CD4-positive, CD25-positive, alpha-beta regulatory T cell (primary cell): ENCODE measurements at regions not wholly inside any gene's neighbourhood (a gene's known extent, or its start where the extent isn't known, plus 50 kb on each side); places are given as distances from the start of the nearest gene placed in this dataset.

Source experiments
- ATAC-seq, 2 donors: fragments of 150-1000 bp; cut with Tn5 transposase; one replicate each; pipeline ENCODE4 v1.10.0; 2021; ENCODE audit warnings: low read depth in 2 of 2, moderate number of reproducible peaks in 2 of 2, moderate library complexity in 1 of 2
- DNase-seq, 3 donors: peaks; one replicate each; pipeline versions ENCODE4 v3.0.0 to v3.0.0-alpha.2; 2012 to 2022; ENCODE audit warnings: mixed read lengths in 1 of 3
- H3K27ac ChIP-seq: one replicate; pipeline ENCODE4 v1.7.0; 2013; ENCODE audit warnings: mild to moderate bottlenecking, low read length; ENCODE audit not compliant: insufficient read depth, poor library complexity, severe bottlenecking
- H3K27me3 ChIP-seq: one replicate; pipeline ENCODE4 v1.7.0; 2013; ENCODE audit warnings: low read length; ENCODE audit not compliant: control insufficient read depth, insufficient read depth
- H3K36me3 ChIP-seq: one replicate; pipeline ENCODE4 v1.7.0; 2013; ENCODE audit warnings: mild to moderate bottlenecking, low read length, moderate library complexity; ENCODE audit not compliant: control insufficient read depth, insufficient read depth
- H3K4me1 ChIP-seq: 2 replicates; pipeline ENCODE4 v1.7.0; 2013; ENCODE audit warnings: mild to moderate bottlenecking, low read length; ENCODE audit not compliant: insufficient read depth, control insufficient read depth, poor library complexity, severe bottlenecking
- H3K4me3 ChIP-seq: one replicate; pipeline ENCODE4 v1.7.0; 2013; ENCODE audit warnings: low read depth, mild to moderate bottlenecking, low read length, moderate library complexity
- H3K9me3 ChIP-seq, 2 experiments: 1 replicate in 1 of 2; 2 replicates in 1 of 2; pipeline ENCODE4 v1.7.0; 2013; ENCODE audit warnings: low read length in 2 of 2, mild to moderate bottlenecking in 1 of 2, moderate library complexity in 1 of 2; ENCODE audit not compliant: control insufficient read depth in 2 of 2
- H3K27ac Mint-ChIP-seq, 3 donors: one replicate each; pipeline ENCODE4 v1.8.0; 2020 to 2022; ENCODE audit warnings: mild to moderate bottlenecking in 3 of 3, mixed read lengths in 3 of 3, moderate library complexity in 2 of 3
- H3K27me3 Mint-ChIP-seq: one replicate; pipeline ENCODE4 v1.8.0; 2022; ENCODE audit warnings: mild to moderate bottlenecking, mixed read lengths
- H3K36me3 Mint-ChIP-seq: one replicate; pipeline ENCODE4 v1.8.0; 2020; ENCODE audit warnings: mixed read lengths
- H3K4me1 Mint-ChIP-seq, 4 donors: one replicate each; pipeline ENCODE4 v1.8.0; 2020 to 2022; ENCODE audit warnings: mixed read lengths in 4 of 4, mild to moderate bottlenecking in 1 of 4
- H3K4me3 Mint-ChIP-seq, 4 donors: one replicate each; pipeline ENCODE4 v1.8.0; 2020 to 2022; ENCODE audit warnings: mild to moderate bottlenecking in 4 of 4, mixed read lengths in 4 of 4, moderate library complexity in 3 of 4
- H3K9me3 Mint-ChIP-seq, 7 donors: one replicate each; pipeline ENCODE4 v1.8.0; 2020 to 2022; ENCODE audit warnings: mixed read lengths in 7 of 7, mild to moderate bottlenecking in 3 of 7, moderate library complexity in 2 of 7

GRCh38 chr3:40739971-40740370 lies 215.2 kb downstream of the ZNF621 start:
- no peaks in the 10 kb centered on the region for H3K4me1 Mint-ChIP-seq
- Histone ChIP-seq H3K27me3 (no peaks in the 10 kb centered on the region), H3K36me3 (no peaks in the 10 kb centered on the region), H3K9me3 (no peaks in the 10 kb centered on the region), H3K4me1 (no peaks in the 10 kb centered on the region), H3K4me3 (no peak overlapping the region), H3K27ac (no peak overlapping the region)
- ATAC-seq: no peak
- H3K9me3 Mint-ChIP-seq: no peaks in the 10 kb centered on the region
- no peak overlapping the region for H3K4me3 Mint-ChIP-seq
- no peak overlapping the region for H3K27ac Mint-ChIP-seq
- H3K36me3 Mint-ChIP-seq: no peaks in the 10 kb centered on the region
- no peaks in the 10 kb centered on the region for H3K27me3 Mint-ChIP-seq
- no peak for DNase-seq

- Mint-ChIP-seq H3K4me1 (no peaks in the 10 kb centered on the region), H3K27me3 (no peaks in the 10 kb centered on the region), H3K36me3 (no peaks in the 10 kb centered on the region), H3K27ac (no peak overlapping the region), H3K4me3 (no peak overlapping the region), H3K9me3 (no peaks in the 10 kb centered on the region)
- ATAC-seq (no peak), DNase-seq (no peak)
- Histone ChIP-seq H3K36me3 (no peaks in the 10 kb centered on the region), H3K9me3 (no peaks in the 10 kb centered on the region), H3K27ac (no peak overlapping the region), H3K4me1 (no peaks in the 10 kb centered on the region), H3K27me3 (no peaks in the 10 kb centered on the region), H3K4me3 (no peak overlapping the region)
These were observed 217.0 kb downstream of the ZNF621 start for GRCh38 chr3:40741729-40742128.

DNA sequence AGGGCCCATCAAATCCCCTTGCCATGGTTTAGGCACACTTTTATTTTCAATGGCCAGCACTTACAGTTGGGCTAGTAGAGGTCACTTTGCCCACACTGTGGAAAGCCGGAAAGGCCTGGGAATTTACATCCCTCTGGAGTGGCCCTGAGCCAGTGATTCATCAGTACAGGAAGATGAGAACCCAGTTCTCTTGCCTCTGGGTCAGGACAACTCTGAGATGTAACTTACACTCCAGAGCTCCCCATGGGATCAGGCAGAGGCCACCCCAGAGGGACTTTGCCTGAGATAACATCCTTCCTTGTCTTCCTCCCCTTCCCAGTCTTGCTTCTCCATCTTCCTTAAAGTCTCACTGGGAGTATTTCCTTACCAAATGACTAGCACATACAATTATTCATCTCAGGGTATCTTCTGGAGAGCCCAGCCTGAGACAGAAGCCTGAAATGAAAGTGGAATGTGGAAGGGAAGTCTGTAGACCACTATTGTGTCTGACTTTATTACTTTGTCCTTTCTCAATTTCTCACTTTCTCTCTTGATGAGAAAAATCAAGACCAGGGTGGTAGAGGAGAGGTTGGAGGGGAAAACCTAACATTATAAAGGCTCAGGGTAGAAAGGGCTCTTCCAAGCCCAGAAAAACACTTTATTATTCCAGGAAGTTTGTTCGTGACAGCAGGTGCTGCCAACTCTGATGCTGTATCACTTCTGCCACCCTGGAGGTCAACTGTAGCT lies 220.8 kb downstream of the ZNF621 start:
- Mint-ChIP-seq H3K4me3 (no peak overlapping the region), H3K9me3 (peaks cover 0 to 3% (median 0%) of the 10 kb centered on the region in 7 donors), H3K4me1 (no peaks in the 10 kb centered on the region), H3K36me3 (no peaks in the 10 kb centered on the region), H3K27ac (no peak overlapping the region), H3K27me3 (peaks cover 7% of the 10 kb centered on the region)
- Histone ChIP-seq H3K4me3 (no peak overlapping the region), H3K9me3 (no peaks in the 10 kb centered on the region), H3K36me3 (no peaks in the 10 kb centered on the region), H3K27me3 (no peaks in the 10 kb centered on the region), H3K4me1 (no peaks in the 10 kb centered on the region), H3K27ac (no peak overlapping the region)
- DNase-seq (no peak), ATAC-seq (no peak)

- peaks cover 16% of the 10 kb centered on the region for H3K27me3 Mint-ChIP-seq
- Histone ChIP-seq H3K36me3 (no peaks in the 10 kb centered on the region), H3K9me3 (no peaks in the 10 kb centered on the region), H3K4me1 (no peaks in the 10 kb centered on the region), H3K4me3 (no peak overlapping the region), H3K27me3 (no peaks in the 10 kb centered on the region), H3K27ac (no peak overlapping the region)
- DNase-seq (no peak), ATAC-seq (no peak)
- H3K9me3 Mint-ChIP-seq: peaks cover 0 to 3% (median 0%) of the 10 kb centered on the region in 7 donors
- H3K4me3 Mint-ChIP-seq: no peak overlapping the region
- H3K27ac Mint-ChIP-seq: no peak overlapping the region
- H3K4me1 Mint-ChIP-seq: no peaks in the 10 kb centered on the region
- no peaks in the 10 kb centered on the region for H3K36me3 Mint-ChIP-seq
These were observed 226.9 kb downstream of the ZNF621 start for GRCh38 chr3:40751666-40752065.

DNA sequence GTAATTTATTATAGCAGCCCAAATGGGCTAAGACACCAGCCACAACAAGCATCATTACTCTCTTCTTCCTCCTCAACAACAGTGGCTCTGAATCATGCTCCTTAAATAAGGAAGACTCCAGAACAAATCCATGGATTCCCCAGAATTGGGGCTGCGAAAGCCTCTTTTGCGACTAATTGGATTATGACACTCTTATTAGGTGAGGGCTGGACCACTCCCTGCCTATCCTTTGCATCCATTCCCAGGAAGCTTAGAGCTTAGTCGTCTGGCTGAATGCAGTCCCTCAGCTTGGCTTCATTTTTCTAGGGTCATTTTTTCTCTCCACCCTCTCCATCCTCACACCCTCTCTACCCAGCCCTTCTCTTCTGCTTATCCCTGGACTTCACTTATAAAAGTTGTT lies 227.7 kb downstream of the ZNF621 start:
- Mint-ChIP-seq H3K27me3 (peaks cover 16% of the 10 kb centered on the region), H3K9me3 (peaks cover 0 to 3% (median 0%) of the 10 kb centered on the region in 7 donors), H3K36me3 (no peaks in the 10 kb centered on the region), H3K27ac (no peak overlapping the region), H3K4me3 (no peak overlapping the region), H3K4me1 (no peaks in the 10 kb centered on the region)
- DNase-seq (no peak), ATAC-seq (no peak)
- no peak overlapping the region for H3K4me3 ChIP-seq
- H3K9me3 ChIP-seq: no peaks in the 10 kb centered on the region
- no peaks in the 10 kb centered on the region for H3K36me3 ChIP-seq
- no peak overlapping the region for H3K27ac ChIP-seq
- no peaks in the 10 kb centered on the region for H3K4me1 ChIP-seq
- H3K27me3 ChIP-seq: no peaks in the 10 kb centered on the region

DNA sequence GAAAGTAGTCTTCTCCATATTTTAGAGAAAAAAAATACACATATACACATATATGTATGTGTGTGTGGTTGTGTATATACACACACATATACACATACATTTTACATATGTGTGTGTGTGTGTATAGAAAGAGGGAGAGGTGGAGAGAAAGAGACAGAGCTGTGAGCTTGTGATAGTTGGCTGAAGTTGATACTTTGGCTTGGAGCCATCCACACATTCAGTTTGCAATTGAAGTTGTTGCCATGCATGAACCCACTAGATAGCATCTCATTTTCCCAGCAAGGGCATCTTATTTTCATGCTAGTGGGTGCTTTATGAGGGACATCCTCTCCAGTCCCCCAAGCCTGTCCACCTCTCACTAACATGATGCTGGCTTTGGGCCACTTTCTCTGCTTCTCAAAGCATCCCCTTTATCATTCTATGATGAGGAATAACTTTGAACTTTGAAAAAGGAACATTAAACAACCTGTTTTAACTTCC lies 228.6 kb downstream of the ZNF621 start:
- no peaks in the 10 kb centered on the region for H3K36me3 ChIP-seq
- ATAC-seq: no peak
- no peak overlapping the region for H3K27ac ChIP-seq
- H3K27me3 ChIP-seq: no peaks in the 10 kb centered on the region
- H3K9me3 Mint-ChIP-seq: peaks cover 0 to 3% (median 0%) of the 10 kb centered on the region in 7 donors
- H3K4me3 Mint-ChIP-seq: no peak overlapping the region
- no peaks in the 10 kb centered on the region for H3K36me3 Mint-ChIP-seq
- no peak overlapping the region for H3K4me3 ChIP-seq
- no peaks in the 10 kb centered on the region for H3K4me1 ChIP-seq
- no peaks in the 10 kb centered on the region for H3K9me3 ChIP-seq
- no peaks in the 10 kb centered on the region for H3K4me1 Mint-ChIP-seq
- H3K27me3 Mint-ChIP-seq: peaks cover 16% of the 10 kb centered on the region
- DNase-seq: no peak
- H3K27ac Mint-ChIP-seq: no peak overlapping the region

- no peak overlapping the region for H3K4me3 ChIP-seq
- Mint-ChIP-seq H3K27me3 (peaks cover 16% of the 10 kb centered on the region), H3K4me1 (no peaks in the 10 kb centered on the region), H3K4me3 (no peak overlapping the region), H3K9me3 (peaks cover 0 to 3% (median 0%) of the 10 kb centered on the region in 7 donors), H3K27ac (no peak overlapping the region), H3K36me3 (no peaks in the 10 kb centered on the region)
- no peaks in the 10 kb centered on the region for H3K9me3 ChIP-seq
- H3K27me3 ChIP-seq: no peaks in the 10 kb centered on the region
- H3K4me1 ChIP-seq: no peaks in the 10 kb centered on the region
- no peak overlapping the region for H3K27ac ChIP-seq
- DNase-seq: no peak
- ATAC-seq: no peak
- H3K36me3 ChIP-seq: no peaks in the 10 kb centered on the region
These were observed 229.2 kb downstream of the ZNF621 start for GRCh38 chr3:40753951-40754350.

GRCh38 chr3:40754994-40755393 lies 230.2 kb downstream of the ZNF621 start:
- Mint-ChIP-seq H3K9me3 (peaks cover 0 to 3% (median under 1%) of the 10 kb centered on the region in 7 donors), H3K4me1 (no peaks in the 10 kb centered on the region), H3K27ac (no peak overlapping the region), H3K36me3 (no peaks in the 10 kb centered on the region), H3K4me3 (no peak overlapping the region), H3K27me3 (peaks cover 14% of the 10 kb centered on the region)
- H3K4me1 ChIP-seq: no peaks in the 10 kb centered on the region
- H3K4me3 ChIP-seq: no peak overlapping the region
- ATAC-seq: no peak
- no peaks in the 10 kb centered on the region for H3K36me3 ChIP-seq
- H3K9me3 ChIP-seq: no peaks in the 10 kb centered on the region
- H3K27me3 ChIP-seq: no peaks in the 10 kb centered on the region
- no peak for DNase-seq
- H3K27ac ChIP-seq: no peak overlapping the region
